Glomerular endothelial cell (primary cell): ENCODE measurements at regions not wholly inside any gene's neighbourhood (a gene's known extent, or its start where the extent isn't known, plus 50 kb on each side); places are given as distances from the start of the nearest gene placed in this dataset.
"Not testable (repeated sequence)": the region's sequence is repeated elsewhere in the genome, so short reads cannot be mapped to it uniquely, and the experiment has no call there.

Experiments
- DNase-seq: peaks from one replicate; pipeline ENCODE4 v3.0.0-alpha.2; 2011; ENCODE audit warnings: low read depth, low spot score; ENCODE audit errors: extremely low read depth

- no peak for DNase-seq
Measured at GRCh38 chr2:208607694-208608093, 201.1 kb downstream of the PTH2R start.

- DNase-seq, result no peak
Measured at GRCh38 chr2:208608122-208608835, 201.7 kb downstream of the PTH2R start.

GRCh38 chr2:208609166-208609804 is 202.7 kb downstream of the PTH2R start:
- no peak for DNase-seq

- DNase-seq, result not testable (repeated sequence)
Measured at GRCh38 chr2:208615675-208616074, 209.1 kb downstream of the PTH2R start.

GRCh38 chr2:208618220-208618619 is 211.6 kb downstream of the PTH2R start:
- DNase-seq, result no peak

- no peak for DNase-seq
Measured at GRCh38 chr2:208619993-208620392, 213.4 kb downstream of the PTH2R start.

GRCh38 chr2:208620487-208620978 is 213.9 kb downstream of the PTH2R start:
- DNase-seq, result no peak

GRCh38 chr2:208627110-208627884 is 220.7 kb downstream of the PTH2R start:
- DNase-seq, result no peak

- no peak for DNase-seq
Measured at GRCh38 chr2:208627916-208628315, 221.3 kb downstream of the PTH2R start.

GRCh38 chr2:208638059-208638458 is 231.5 kb downstream of the PTH2R start:
- DNase-seq, result no peak

- DNase-seq, result no peak
Measured at GRCh38 chr2:208642125-208642779, 235.7 kb downstream of the PTH2R start.

- no peak for DNase-seq
Measured at GRCh38 chr2:208643145-208643544, 236.6 kb downstream of the PTH2R start.

GRCh38 chr2:208645226-208645625 is 238.6 kb downstream of the PTH2R start:
- DNase-seq, result no peak

- DNase-seq, result no peak
Measured at GRCh38 chr2:208648368-208648767, 241.8 kb downstream of the PTH2R start.

- DNase-seq, result no peak
Measured at GRCh38 chr2:208653383-208653782, 246.8 kb downstream of the PTH2R start.

GRCh38 chr2:208654056-208654455 is 247.5 kb downstream of the PTH2R start:
- DNase-seq, result no peak

GRCh38 chr2:208657468-208657867 is 250.9 kb downstream of the PTH2R start:
- no peak for DNase-seq

- no peak for DNase-seq
Measured at GRCh38 chr2:208669394-208669793, 262.8 kb downstream of the PTH2R start.

- no peak for DNase-seq
Measured at GRCh38 chr2:208671284-208671683, 264.7 kb downstream of the PTH2R start.

- no peak for DNase-seq
Measured at GRCh38 chr2:208671886-208672680, 265.5 kb downstream of the PTH2R start.
